Endodermal cell (in vitro differentiated cells): ENCODE measurements at regions not wholly inside any gene's neighbourhood (a gene's known extent, or its start where the extent isn't known, plus 50 kb on each side); places are given as distances from the start of the nearest gene placed in this dataset.

Experiments
- DNase-seq: peaks from one replicate; pipeline ENCODE4 v3.0.0-alpha.2; 2017
- H3K27ac ChIP-seq: 2 replicates; pipeline ENCODE4 v1.5.1; 2013; ENCODE audit warnings: mild to moderate bottlenecking, low read depth, low read length, moderate library complexity
- H3K27me3 ChIP-seq: 2 replicates; pipeline ENCODE4 v1.6.1; 2013; ENCODE audit warnings: mild to moderate bottlenecking, low read length, moderate library complexity; ENCODE audit not compliant: insufficient read depth, control insufficient read depth, poor library complexity, severe bottlenecking
- H3K36me3 ChIP-seq: 2 replicates; pipeline ENCODE4 v1.7.0; 2013; ENCODE audit warnings: mild to moderate bottlenecking, low read length, moderate library complexity; ENCODE audit not compliant: control insufficient read depth, insufficient read depth
- H3K4me1 ChIP-seq: one replicate; pipeline ENCODE4 v1.7.0; 2013; ENCODE audit warnings: low read length; ENCODE audit not compliant: control insufficient read depth, insufficient read depth
- H3K4me3 ChIP-seq: 2 replicates; pipeline ENCODE4 v1.5.1; 2013; ENCODE audit warnings: mild to moderate bottlenecking, low read length, moderate library complexity
- H3K9ac ChIP-seq: 2 replicates; pipeline ENCODE4 v1.6.1; 2013; ENCODE audit warnings: mild to moderate bottlenecking, low read length, moderate library complexity; ENCODE audit not compliant: poor library complexity, severe bottlenecking; ENCODE audit errors: extremely low read depth
- H3K9me3 ChIP-seq: 2 replicates; pipeline ENCODE4 v1.6.1; 2013; ENCODE audit warnings: mild to moderate bottlenecking, low read length, moderate library complexity; ENCODE audit not compliant: control insufficient read depth
- H3K27ac Mint-ChIP-seq: 2 replicates; pipeline ENCODE4 v1.8.0; 2020; ENCODE audit warnings: mixed read lengths
- H3K27me3 Mint-ChIP-seq: 2 replicates; pipeline ENCODE4 v1.8.0; 2021; ENCODE audit warnings: mild to moderate bottlenecking, mixed read lengths; ENCODE audit not compliant: insufficient read depth
- H3K36me3 Mint-ChIP-seq: 2 replicates; pipeline ENCODE4 v1.8.0; 2020; ENCODE audit warnings: low read depth, mixed read lengths
- H3K4me1 Mint-ChIP-seq: 2 replicates; pipeline ENCODE4 v1.8.0; 2020; ENCODE audit warnings: mixed read lengths
- H3K4me3 Mint-ChIP-seq: 2 replicates; pipeline ENCODE4 v1.8.0; 2020; ENCODE audit warnings: mild to moderate bottlenecking, moderate library complexity, mixed read lengths
- H3K9me3 Mint-ChIP-seq: 2 replicates; pipeline ENCODE4 v1.8.0; 2020; ENCODE audit warnings: mild to moderate bottlenecking, mixed read lengths
- CTCF ChIP-seq: fragments of 200-600 bp; sonication (generic); conservative IDR thresholded peaks from 2 replicates; pipeline ENCODE4 v1.5.0; 2021; ENCODE audit warnings: antibody characterized with exemption, mild to moderate bottlenecking
- WGBS, 2 experiments: methylation state at CpG; one replicate each; pipeline versions ENCODE4 v1.1.5 to v1.1.7; 2013; ENCODE audit warnings: missing lambda C conversion rate in 2 of 2, mixed read lengths in 1 of 2; ENCODE audit not compliant: insufficient coverage in 1 of 2, insufficient read length in 1 of 2; 5-methylcytosine and 5-hydroxymethylcytosine counted together

- Mint-ChIP-seq H3K4me3 (no peak overlapping the region), H3K27ac (no peak overlapping the region), H3K9me3 (no peaks in the 10 kb centered on the region), H3K36me3 (no peaks in the 10 kb centered on the region), H3K4me1 (no peaks in the 10 kb centered on the region), H3K27me3 (no peaks in the 10 kb centered on the region)
- Histone ChIP-seq H3K36me3 (no peaks in the 10 kb centered on the region), H3K9me3 (no peaks in the 10 kb centered on the region), H3K4me1 (no peaks in the 10 kb centered on the region), H3K9ac (no peak overlapping the region), H3K4me3 (no peak overlapping the region), H3K27ac (no peak overlapping the region), H3K27me3 (peaks cover 10% of the 10 kb centered on the region)
- 95 to 100% methylated on average over 2 of the region's 3 CpGs for WGBS, 2 experiments
- no peak for DNase-seq
- TF ChIP-seq CTCF = no peak
These were observed 52.4 kb upstream of the DLX6 start for GRCh38 chr7:96952974-96953391.

- H3K4me1 ChIP-seq = no peaks in the 10 kb centered on the region
- no peak overlapping the region for H3K4me3 ChIP-seq
- Mint-ChIP-seq H3K36me3 (no peaks in the 10 kb centered on the region), H3K4me3 (no peak overlapping the region), H3K27ac (no peak overlapping the region), H3K9me3 (no peaks in the 10 kb centered on the region), H3K4me1 (no peaks in the 10 kb centered on the region), H3K27me3 (peaks cover 4% of the 10 kb centered on the region)
- no peak overlapping the region for H3K9ac ChIP-seq
- H3K27ac ChIP-seq = no peak overlapping the region
- no peak for DNase-seq
- 78 to 90% methylated on average over 2 to 6 of the region's 6 CpGs for WGBS, 2 experiments
- no peak for TF ChIP-seq CTCF
- peaks cover 14% of the 10 kb centered on the region for H3K27me3 ChIP-seq
- no peaks in the 10 kb centered on the region for H3K9me3 ChIP-seq
- H3K36me3 ChIP-seq = no peaks in the 10 kb centered on the region
These were observed 51.5 kb upstream of the DLX6 start for GRCh38 chr7:96953676-96954513.
